B cell (primary cell): ENCODE measurements at regions not wholly inside any gene's neighbourhood (a gene's known extent, or its start where the extent isn't known, plus 50 kb on each side); places are given as distances from the start of the nearest gene placed in this dataset.

Source experiments
- ATAC-seq: fragments of 200-7000 bp; cut with Tn5 transposase; one replicate; pipeline ENCODE4 v1.10.0; 2021; ENCODE audit warnings: low read depth, mild to moderate bottlenecking, moderate number of reproducible peaks, moderate library complexity
- CTCF ChIA-PET: fragments of 350-600 bp; sonication (Branson Sonifier 250); formaldehyde crosslinking; loops from one replicate; lab custom pipeline; 2021; ENCODE audit warnings: antibody characterized with exemption, inconsistent platforms; lab: Charles Lee
- POLR2A ChIA-PET: fragments of 350-600 bp; sonication (Branson Sonifier 250); formaldehyde crosslinking; loops from one replicate; lab custom pipeline; 2021; ENCODE audit warnings: antibody characterized with exemption; lab: Charles Lee
- DNase-seq: peaks from one replicate; pipeline ENCODE4 v3.0.0; 2013
- H2AFZ ChIP-seq: 2 replicates; pipeline ENCODE4 v1.6.1; 2012; ENCODE audit warnings: mild to moderate bottlenecking, low read depth, low read length; ENCODE audit not compliant: insufficient read depth, poor library complexity, severe bottlenecking
- H3K27ac ChIP-seq, 2 donors: 1 replicate in 1 of 2; 2 replicates in 1 of 2; pipeline ENCODE4 v1.5.1; 2012 to 2013; ENCODE audit warnings: low read length in 2 of 2, mild to moderate bottlenecking in 2 of 2, moderate library complexity in 1 of 2
- H3K27me3 ChIP-seq, 4 experiments: fragments of 200-600 bp in 1 of 4; sonication (generic) in 1 of 4; replicated peaks in 1 of 4; 1 replicate in 2 of 4; 2 replicates in 2 of 4; pipeline versions ENCODE4 v1.6.1 to v1.7.0; 2013 to 2016; ENCODE audit warnings: low read length in 3 of 4, mild to moderate bottlenecking in 2 of 4, mixed read lengths in 1 of 4, moderate library complexity in 1 of 4; ENCODE audit not compliant: insufficient read depth in 4 of 4, control insufficient read depth in 3 of 4; ENCODE audit errors: control extremely low read depth in 1 of 4
- H3K36me3 ChIP-seq, 2 experiments: replicated peaks in 1 of 2; 1 replicate in 1 of 2; 2 replicates in 1 of 2; pipeline versions ENCODE4 v1.6.1 to v1.7.1; 2013; ENCODE audit warnings: low read length in 1 of 2; ENCODE audit not compliant: insufficient read depth in 2 of 2, control insufficient read depth in 1 of 2; ENCODE audit errors: control extremely low read depth in 1 of 2, extremely low read depth in 1 of 2
- H3K4me1 ChIP-seq, 2 donors: fragments of 200-600 bp in 1 of 2; sonication (generic) in 1 of 2; 1 replicate in 1 of 2; 2 replicates in 1 of 2; pipeline versions ENCODE4 v1.5.1 to v1.6.1; 2013 to 2017; ENCODE audit warnings: low read length in 2 of 2; ENCODE audit not compliant: control insufficient read depth in 2 of 2, insufficient read depth in 2 of 2
- H3K4me2 ChIP-seq: replicated peaks from 2 replicates; pipeline ENCODE3; 2012; ENCODE audit warnings: mild to moderate bottlenecking, low read depth, low read length; ENCODE audit not compliant: poor library complexity, severe bottlenecking
- H3K4me3 ChIP-seq, 5 experiments: fragments of 200-600 bp in 1 of 5; sonication (generic) in 1 of 5; 1 replicate in 3 of 5; 2 replicates in 2 of 5; pipeline versions ENCODE4 v1.5.1 to v1.7.0; 2011 to 2016; ENCODE audit warnings: low read length in 4 of 5, mild to moderate bottlenecking in 4 of 5, low read depth in 2 of 5, control low read depth in 1 of 5, moderate library complexity in 1 of 5; ENCODE audit not compliant: insufficient read depth in 1 of 5; ENCODE audit errors: control extremely low read depth in 1 of 5, extremely low read depth in 1 of 5
- H3K79me2 ChIP-seq: fragments of 200-600 bp; sonication (generic); one replicate; pipeline ENCODE4 v1.6.0; 2016; ENCODE audit warnings: low read length; ENCODE audit not compliant: control insufficient read depth, insufficient read depth
- H3K9ac ChIP-seq: fragments of 200-600 bp; sonication (generic); 2 replicates; pipeline ENCODE4 v1.6.1; 2017; ENCODE audit warnings: mild to moderate bottlenecking, low read length, moderate library complexity
- H3K9me3 ChIP-seq, 3 donors: one replicate each; pipeline versions ENCODE4 v1.6.1 to v1.7.1; 2013; ENCODE audit warnings: low read length in 2 of 3; ENCODE audit not compliant: control insufficient read depth in 2 of 3, insufficient read depth in 1 of 3; ENCODE audit errors: control extremely low read depth in 1 of 3
- H4K20me1 ChIP-seq: 2 replicates; pipeline ENCODE4 v1.6.0; 2012; ENCODE audit warnings: mild to moderate bottlenecking, low read length; ENCODE audit not compliant: insufficient read depth, control insufficient read depth, poor library complexity, severe bottlenecking
- H3K27ac Mint-ChIP-seq: one replicate; pipeline ENCODE4 v1.8.0; 2021; ENCODE audit warnings: mixed read lengths
- H3K27me3 Mint-ChIP-seq: one replicate; pipeline ENCODE4 v1.8.0; 2021; ENCODE audit warnings: mixed read lengths
- H3K4me1 Mint-ChIP-seq: one replicate; pipeline ENCODE4 v1.8.0; 2021; ENCODE audit warnings: mixed read lengths
- H3K4me3 Mint-ChIP-seq: one replicate; pipeline ENCODE4 v1.8.0; 2021; ENCODE audit warnings: mixed read lengths
- H3K9me3 Mint-ChIP-seq: one replicate; pipeline ENCODE4 v1.8.0; 2022; ENCODE audit warnings: mixed read lengths; ENCODE audit not compliant: insufficient read depth
- CTCF ChIP-seq: fragments of 200-600 bp; IDR thresholded peaks from one replicate; pipeline ENCODE4 v1.8.0; 2022; ENCODE audit warnings: antibody characterized with exemption, mild to moderate bottlenecking
- EZH2 ChIP-seq: IDR thresholded peaks from 2 replicates; pipeline ENCODE4 v1.6.1; 2012; ENCODE audit warnings: borderline replicate concordance, low read depth, mild to moderate bottlenecking, moderate library complexity, low read length; ENCODE audit not compliant: insufficient read depth, poor library complexity, severe bottlenecking
- WGBS: methylation state at CpG from one replicate; pipeline ENCODE4 v1.1.5; 2013; ENCODE audit warnings: missing lambda C conversion rate; ENCODE audit not compliant: insufficient coverage; 5-methylcytosine and 5-hydroxymethylcytosine counted together
- intact Hi-C: fragments of 100-400 bp; cut with micrococcal nuclease; formaldehyde crosslinking; loops from one replicate; pipeline ENCODE4 v1.10.0; 2022

GRCh38 chr7:49080896-49081475 lies 156.6 kb downstream of the CDC14C start:
- Histone ChIP-seq H3K4me1 (no peaks in the 10 kb centered on the region), H3K36me3 (no peaks in the 10 kb centered on the region), H3K9ac (no peak overlapping the region), H4K20me1 (no peaks in the 10 kb centered on the region), H3K27me3 (no peaks in the 10 kb centered on the region), H3K4me2 (no peak overlapping the region), H2AFZ (no peak overlapping the region), H3K9me3 (peaks cover 0 to 6% (median 0%) of the 10 kb centered on the region in 3 donors), H3K27ac (no peak overlapping the region), H3K79me2 (no peaks in the 10 kb centered on the region), H3K4me3 (no peak overlapping the region)
- POLR2A ChIA-PET: no interaction called here
- WGBS: 58% methylated on average over 1 of the region's 2 CpGs
- ATAC-seq (no peak), DNase-seq (no peak)
- Mint-ChIP-seq H3K9me3 (peaks cover 8% of the 10 kb centered on the region), H3K27ac (no peak overlapping the region), H3K27me3 (no peaks in the 10 kb centered on the region), H3K4me3 (no peak overlapping the region), H3K4me1 (no peaks in the 10 kb centered on the region)
- intact Hi-C loops: no loop called here
- TF ChIP-seq CTCF (no peak), EZH2 (no peak)
- CTCF ChIA-PET: no interaction called here

- Mint-ChIP-seq H3K27ac (no peak overlapping the region), H3K27me3 (no peaks in the 10 kb centered on the region), H3K4me3 (no peak overlapping the region), H3K4me1 (no peaks in the 10 kb centered on the region), H3K9me3 (no peaks in the 10 kb centered on the region)
- no peak for DNase-seq
- CTCF ChIA-PET: no interaction called here
- no peak overlapping the region for H3K4me2 ChIP-seq
- H3K4me1 ChIP-seq: no peaks in the 10 kb centered on the region
- H3K27me3 ChIP-seq: no peaks in the 10 kb centered on the region
- no peak for ATAC-seq
- POLR2A ChIA-PET: no interaction called here
- no peak for TF ChIP-seq CTCF
- TF ChIP-seq EZH2: no peak
- no peaks in the 10 kb centered on the region for H3K79me2 ChIP-seq
- H2AFZ ChIP-seq: no peak overlapping the region
- H3K36me3 ChIP-seq: no peaks in the 10 kb centered on the region
- no peak overlapping the region for H3K27ac ChIP-seq
- H3K4me3 ChIP-seq: no peak overlapping the region
- peaks cover 0 to 2% (median 0%) of the 10 kb centered on the region in 3 donors for H3K9me3 ChIP-seq
- H4K20me1 ChIP-seq: no peaks in the 10 kb centered on the region
- intact Hi-C loops: no loop called here
- H3K9ac ChIP-seq: no peak overlapping the region
These were observed 163.7 kb downstream of the CDC14C start for GRCh38 chr7:49088017-49088416.
